ENCODE measurements at regions not wholly inside any gene's neighbourhood (a gene's known extent, or its start where the extent isn't known, plus 50 kb on each side); places are given as distances from the start of the nearest gene placed in this dataset.
"Not testable (repeated sequence)": the region's sequence is repeated elsewhere in the genome, so short reads cannot be mapped to it uniquely, and the experiment has no call there.

DNA sequence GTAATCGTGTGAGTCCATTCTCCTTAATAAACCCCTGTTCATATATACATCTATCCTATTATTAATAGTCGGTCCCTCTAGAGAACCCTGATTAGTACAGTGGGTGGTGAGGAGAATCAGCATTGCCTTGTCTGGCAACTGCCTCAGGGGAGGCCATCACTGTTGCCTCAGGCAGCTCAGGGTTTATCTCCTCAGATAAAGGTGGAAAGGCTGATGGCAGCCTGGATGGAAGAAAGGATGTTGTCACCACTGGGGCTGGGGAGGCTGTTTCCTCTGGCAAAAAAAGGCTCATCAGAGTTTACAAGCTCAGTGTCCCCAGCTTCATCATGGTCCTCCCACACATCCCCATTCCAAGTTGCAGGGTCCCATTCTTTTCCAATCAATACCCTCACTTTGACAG, 137.1 kb downstream of the TMX1 start:
- TF ChIP-seq, protein P1, sequence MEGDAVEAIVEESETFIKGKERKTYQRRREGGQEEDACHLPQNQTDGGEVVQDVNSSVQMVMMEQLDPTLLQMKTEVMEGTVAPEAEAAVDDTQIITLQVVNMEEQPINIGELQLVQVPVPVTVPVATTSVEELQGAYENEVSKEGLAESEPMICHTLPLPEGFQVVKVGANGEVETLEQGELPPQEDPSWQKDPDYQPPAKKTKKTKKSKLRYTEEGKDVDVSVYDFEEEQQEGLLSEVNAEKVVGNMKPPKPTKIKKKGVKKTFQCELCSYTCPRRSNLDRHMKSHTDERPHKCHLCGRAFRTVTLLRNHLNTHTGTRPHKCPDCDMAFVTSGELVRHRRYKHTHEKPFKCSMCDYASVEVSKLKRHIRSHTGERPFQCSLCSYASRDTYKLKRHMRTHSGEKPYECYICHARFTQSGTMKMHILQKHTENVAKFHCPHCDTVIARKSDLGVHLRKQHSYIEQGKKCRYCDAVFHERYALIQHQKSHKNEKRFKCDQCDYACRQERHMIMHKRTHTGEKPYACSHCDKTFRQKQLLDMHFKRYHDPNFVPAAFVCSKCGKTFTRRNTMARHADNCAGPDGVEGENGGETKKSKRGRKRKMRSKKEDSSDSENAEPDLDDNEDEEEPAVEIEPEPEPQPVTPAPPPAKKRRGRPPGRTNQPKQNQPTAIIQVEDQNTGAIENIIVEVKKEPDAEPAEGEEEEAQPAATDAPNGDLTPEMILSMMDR (IDR thresholded peaks at IDR 0.05; ENCODE audit: insufficient read depth, low read length, poor library complexity, severe bottlenecking): not testable (repeated sequence)
- not testable (repeated sequence) for TF ChIP-seq EZH2phosphoT487 (conservative IDR thresholded peaks at IDR 0.05; ENCODE audit: low read length)
